ENCODE measurements at regions not wholly inside any gene's neighbourhood (a gene's known extent, or its start where the extent isn't known, plus 50 kb on each side); places are given as distances from the start of the nearest gene placed in this dataset.

- TF ChIP-seq, protein P1, sequence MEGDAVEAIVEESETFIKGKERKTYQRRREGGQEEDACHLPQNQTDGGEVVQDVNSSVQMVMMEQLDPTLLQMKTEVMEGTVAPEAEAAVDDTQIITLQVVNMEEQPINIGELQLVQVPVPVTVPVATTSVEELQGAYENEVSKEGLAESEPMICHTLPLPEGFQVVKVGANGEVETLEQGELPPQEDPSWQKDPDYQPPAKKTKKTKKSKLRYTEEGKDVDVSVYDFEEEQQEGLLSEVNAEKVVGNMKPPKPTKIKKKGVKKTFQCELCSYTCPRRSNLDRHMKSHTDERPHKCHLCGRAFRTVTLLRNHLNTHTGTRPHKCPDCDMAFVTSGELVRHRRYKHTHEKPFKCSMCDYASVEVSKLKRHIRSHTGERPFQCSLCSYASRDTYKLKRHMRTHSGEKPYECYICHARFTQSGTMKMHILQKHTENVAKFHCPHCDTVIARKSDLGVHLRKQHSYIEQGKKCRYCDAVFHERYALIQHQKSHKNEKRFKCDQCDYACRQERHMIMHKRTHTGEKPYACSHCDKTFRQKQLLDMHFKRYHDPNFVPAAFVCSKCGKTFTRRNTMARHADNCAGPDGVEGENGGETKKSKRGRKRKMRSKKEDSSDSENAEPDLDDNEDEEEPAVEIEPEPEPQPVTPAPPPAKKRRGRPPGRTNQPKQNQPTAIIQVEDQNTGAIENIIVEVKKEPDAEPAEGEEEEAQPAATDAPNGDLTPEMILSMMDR (IDR thresholded peaks at IDR 0.05): no peak
- no peak for TF ChIP-seq POLR2A (IDR thresholded peaks at IDR 0.05)
These were observed 65.9 kb upstream of the SIPA1L2 start for GRCh38 chr1:232695621-232696385.

All from body of pancreas (tissue), 4 donors.